Endothelial cell of umbilical vein (primary cell): ENCODE measurements at regions not wholly inside any gene's neighbourhood (a gene's known extent, or its start where the extent isn't known, plus 50 kb on each side); places are given as distances from the start of the nearest gene placed in this dataset.

Experiments
- CTCF ChIP-seq, 2 donors: IDR thresholded peaks; 1 replicate in 1 of 2; 2 replicates in 1 of 2; pipeline ENCODE4 v1.5.1; 2011; ENCODE audit warnings: low read length in 2 of 2, mild to moderate bottlenecking in 2 of 2, moderate library complexity in 2 of 2, control low read depth in 1 of 2, inconsistent platforms in 1 of 2, low read depth in 1 of 2; ENCODE audit not compliant: insufficient read depth in 1 of 2; ENCODE audit errors: extremely low read depth in 1 of 2
- EZH2 ChIP-seq: IDR thresholded peaks from 2 replicates; pipeline ENCODE4 v1.6.1; 2012; ENCODE audit warnings: borderline replicate concordance, low read depth, mild to moderate bottlenecking, moderate library complexity, low read length, inconsistent platforms; ENCODE audit not compliant: severe bottlenecking
- MAX ChIP-seq: IDR thresholded peaks from 2 replicates; pipeline ENCODE4 v1.6.1; 2011; ENCODE audit not compliant: insufficient read depth, insufficient read length
- MYC ChIP-seq: IDR thresholded peaks from one replicate; pipeline ENCODE4 v1.6.1; 2011; ENCODE audit warnings: mild to moderate bottlenecking, low read depth, low read length
- POLR2A ChIP-seq: IDR thresholded peaks from 2 replicates; pipeline ENCODE4 v1.6.1; 2012; ENCODE audit warnings: low read depth, mild to moderate bottlenecking, control low read depth, low read length
- POLR2AphosphoS5 ChIP-seq: IDR thresholded peaks from 2 replicates; pipeline ENCODE4 v1.6.1; 2012; ENCODE audit warnings: low read depth, mild to moderate bottlenecking, control low read depth, low read length, moderate library complexity; ENCODE audit not compliant: insufficient read depth

- TF ChIP-seq CTCF (IDR thresholded peaks at IDR 0.05; ENCODE audit: extremely low read depth in 1 of 2, insufficient read depth in 1 of 2, low read depth in 1 of 2, low read length in 2 of 2), result no peak
- TF ChIP-seq EZH2, result no peak
- no peak for TF ChIP-seq POLR2AphosphoS5
- no peak for TF ChIP-seq POLR2A
- no peak for TF ChIP-seq MAX
- TF ChIP-seq MYC, result no peak
Observed at GRCh38 chr13:103277959-103278694, 211.9 kb upstream of the SLC10A2 start.
